ENCODE measurements at regions not wholly inside any gene's neighbourhood (a gene's known extent, or its start where the extent isn't known, plus 50 kb on each side); places are given as distances from the start of the nearest gene placed in this dataset.

DNA sequence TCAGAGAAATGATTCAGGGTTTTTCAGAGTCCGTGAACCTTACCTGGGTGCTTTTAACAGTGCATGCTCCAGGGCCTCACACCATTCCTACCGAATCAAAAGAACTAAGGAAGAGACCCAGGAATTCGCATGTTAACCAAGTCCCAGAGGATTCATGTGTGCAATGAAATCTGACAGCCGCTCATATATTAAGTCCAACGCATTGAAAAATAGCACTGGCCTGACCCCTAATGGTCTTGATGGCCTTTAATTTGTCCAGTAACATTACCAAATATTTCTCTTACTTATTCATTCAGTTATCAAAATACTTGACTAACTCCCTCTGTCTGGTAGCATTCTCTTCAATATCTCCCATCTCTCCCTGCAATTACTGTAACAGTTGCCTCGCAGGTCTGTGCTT lies 55.0 kb upstream of the MARCHF11 start:
- TF ChIP-seq MAZ (IDR thresholded peaks at IDR 0.05; ENCODE audit: borderline replicate concordance, low read depth, low read length) = no peak
- TF ChIP-seq CTCF (IDR thresholded peaks at IDR 0.05) = no peak
- no peak for TF ChIP-seq NR3C1 (IDR thresholded peaks at IDR 0.05)
- TF ChIP-seq POLR2A (IDR thresholded peaks at IDR 0.05; ENCODE audit: low read length) = no peak
- no peak for TF ChIP-seq CHD2 (IDR thresholded peaks at IDR 0.05; ENCODE audit: low read length, partially characterized antibody)
